Esophagus squamous epithelium (tissue), 4 donors: ENCODE measurements at regions not wholly inside any gene's neighbourhood (a gene's known extent, or its start where the extent isn't known, plus 50 kb on each side); places are given as distances from the start of the nearest gene placed in this dataset.

Experiments used
- CTCF ChIP-seq, 6 experiments: fragments of 450-650 bp in 4 of 6; fragments of 200-600 bp in 2 of 6; sonication (generic) in 2 of 6; IDR thresholded peaks; one replicate each; pipeline ENCODE4 v1.5.1; 2016 to 2019; ENCODE audit warnings: antibody characterized with exemption in 6 of 6, mild to moderate bottlenecking in 4 of 6, moderate library complexity in 4 of 6
- POLR2A ChIP-seq, 4 donors: fragments of 450-650 bp; IDR thresholded peaks; one replicate each; pipeline ENCODE4 v1.6.1; 2017; ENCODE audit warnings: antibody characterized with exemption in 4 of 4, mild to moderate bottlenecking in 4 of 4, moderate library complexity in 3 of 4

DNA sequence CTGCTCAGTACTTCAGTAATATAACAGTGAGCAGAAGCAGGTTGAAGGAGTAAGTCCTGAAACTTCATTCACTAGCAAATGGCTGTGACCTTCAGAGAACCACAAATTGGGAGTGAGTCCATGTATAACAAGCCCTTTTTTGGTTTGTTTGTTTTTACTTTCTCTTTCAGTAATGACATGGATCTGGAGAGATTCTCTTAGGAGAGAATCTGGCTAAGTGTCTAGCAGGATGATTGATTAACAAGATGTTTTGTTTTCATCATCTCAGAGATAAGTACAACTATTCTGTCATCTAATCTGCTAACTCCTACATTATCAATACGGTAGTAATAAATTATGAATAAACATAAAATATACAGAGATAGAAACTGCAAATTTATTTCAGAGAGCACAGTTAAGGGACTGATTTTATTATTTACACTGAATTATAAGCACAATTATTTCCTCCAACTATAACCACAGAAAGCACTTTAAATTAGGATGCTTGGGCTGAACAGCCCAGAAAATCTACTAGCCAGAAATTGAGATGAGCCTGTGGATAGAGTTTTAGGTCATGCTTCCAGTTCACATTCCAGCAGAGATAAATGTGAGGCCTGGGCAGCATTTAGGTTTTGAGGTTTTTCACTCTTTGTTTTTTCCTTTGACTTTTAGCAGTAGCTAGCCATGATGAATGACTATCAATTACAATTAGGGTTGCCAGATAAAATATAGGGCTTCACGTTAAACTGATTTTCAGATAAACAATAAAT is 429.3 kb upstream of the FAT3 start:
- no peak for TF ChIP-seq CTCF (IDR thresholded peaks at IDR 0.05)
- no peak for TF ChIP-seq POLR2A (IDR thresholded peaks at IDR 0.05)
